NCI-H2107 (cell line): ENCODE measurements at regions not wholly inside any gene's neighbourhood (a gene's known extent, or its start where the extent isn't known, plus 50 kb on each side); places are given as distances from the start of the nearest gene placed in this dataset.
A peak's percentile ranks its signal among the peaks of the same experiment; 100 is the strongest.
"Not testable (repeated sequence)": the region's sequence is repeated elsewhere in the genome, so short reads cannot be mapped to it uniquely, and the experiment has no call there.

Experiments used
- DNase-seq: peaks from one replicate; lab custom pipeline; 2025; lab: John Stamatoyannopoulos, UW

DNA sequence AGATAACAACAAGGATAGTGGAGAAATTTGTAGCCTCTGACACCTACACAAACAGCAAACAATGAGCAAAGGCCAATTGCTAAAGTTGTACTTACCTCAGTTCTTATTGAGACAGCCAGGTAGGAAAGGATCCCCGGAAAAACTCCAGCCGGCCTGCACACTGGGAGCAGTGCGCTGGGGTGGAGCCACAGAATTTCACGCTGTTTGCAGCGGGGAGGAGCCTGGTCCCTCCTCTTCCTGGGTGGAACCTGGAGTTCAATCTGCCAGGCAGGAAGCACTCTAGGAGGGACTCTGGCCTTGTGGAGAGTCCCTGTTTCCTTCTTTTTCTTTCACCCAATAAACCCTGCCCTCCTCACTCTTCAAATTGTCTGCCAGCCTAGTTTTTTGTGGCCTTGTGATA, 382.6 kb upstream of the TGIF2LX start:
- not testable (repeated sequence) for DNase-seq

DNA sequence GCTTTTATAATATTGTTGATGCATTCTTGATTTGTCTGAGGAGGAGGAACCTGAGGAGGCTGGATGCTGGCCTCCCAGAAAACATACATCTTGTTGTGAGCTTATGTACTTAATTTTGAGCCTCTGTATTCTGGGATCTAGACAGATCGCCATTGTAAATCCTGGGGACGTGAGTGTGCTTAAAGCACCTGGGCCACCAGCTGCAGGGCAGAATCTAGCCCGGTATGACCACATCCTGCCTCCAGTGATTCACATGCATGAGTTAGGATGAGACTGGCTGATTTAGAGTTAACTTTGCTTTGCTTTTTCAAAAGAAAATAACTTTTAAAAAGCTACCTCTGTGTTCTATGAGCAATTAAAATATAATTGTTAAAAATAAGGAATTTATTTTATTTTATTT, 364.6 kb upstream of the TGIF2LX start:
- not testable (repeated sequence) for DNase-seq

GRCh38 chrX:89562079-89562478, 359.6 kb upstream of the TGIF2LX start:
- DNase-seq = not testable (repeated sequence)

GRCh38 chrX:89563107-89563506, 358.6 kb upstream of the TGIF2LX start:
- not testable (repeated sequence) for DNase-seq

GRCh38 chrX:89567787-89568186, 353.9 kb upstream of the TGIF2LX start:
- not testable (repeated sequence) for DNase-seq

DNA sequence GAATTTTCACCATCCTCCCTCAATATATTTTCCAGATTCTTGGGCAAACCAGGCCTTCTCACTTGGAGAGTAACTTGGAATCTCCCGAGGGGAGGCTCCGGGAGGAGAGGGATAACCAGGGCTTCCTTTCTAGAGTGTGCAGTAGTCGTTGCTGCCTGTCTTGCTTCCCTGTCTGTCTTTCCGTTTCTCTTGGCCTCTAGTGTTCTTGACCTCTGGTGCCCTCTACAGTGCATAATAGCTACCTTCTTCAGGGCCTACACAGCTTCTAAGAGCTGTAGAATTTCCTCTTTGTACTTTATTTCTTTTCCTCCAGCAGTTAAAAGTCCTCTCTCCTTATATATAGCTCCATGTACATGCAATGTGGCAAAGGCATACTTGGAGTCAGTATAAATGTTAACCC, 339.8 kb upstream of the TGIF2LX start:
- DNase-seq = not testable (repeated sequence)

DNA sequence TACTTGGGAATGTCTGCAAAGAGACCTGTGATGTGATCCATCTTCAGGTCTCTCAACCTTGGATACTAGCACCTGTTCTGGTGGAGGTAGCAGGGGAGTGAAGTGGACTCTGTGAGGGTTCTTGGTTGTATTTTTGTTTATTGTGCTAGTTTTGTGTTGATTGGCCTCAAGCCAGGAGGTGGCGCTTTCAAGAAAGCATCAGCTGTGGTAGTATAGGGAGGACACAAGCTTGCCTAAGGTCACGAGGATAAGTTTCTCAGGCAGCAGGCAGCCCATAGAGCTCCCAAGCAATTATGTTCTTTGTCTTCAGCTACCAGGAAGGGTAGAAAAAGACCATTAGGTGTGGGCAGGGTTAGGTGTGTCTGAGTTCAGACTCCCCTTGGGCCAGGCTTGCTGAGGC, 289.9 kb upstream of the TGIF2LX start:
- not testable (repeated sequence) for DNase-seq

- not testable (repeated sequence) for DNase-seq
Measured at GRCh38 chrX:89635887-89636286, 285.8 kb upstream of the TGIF2LX start.

DNA sequence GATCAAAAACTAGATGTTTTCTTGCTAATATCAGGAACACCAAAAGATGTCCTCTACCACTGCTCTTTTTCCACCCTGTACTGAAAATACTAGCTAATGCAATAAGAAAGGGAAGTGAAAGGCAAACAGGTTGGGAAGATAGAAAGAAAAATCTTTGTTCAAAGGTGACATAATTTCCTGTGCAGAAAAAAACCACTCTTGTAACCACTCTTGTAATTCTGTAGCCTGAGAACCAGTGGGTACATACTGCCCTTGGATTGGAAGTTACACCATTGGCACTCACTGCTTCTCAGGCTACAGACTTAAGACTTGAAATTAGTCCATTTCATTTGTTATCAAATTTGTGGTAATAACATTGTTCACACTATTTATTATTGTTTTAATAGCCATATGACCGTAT, 263.0 kb upstream of the TGIF2LX start:
- not testable (repeated sequence) for DNase-seq

- not testable (repeated sequence) for DNase-seq
Measured at GRCh38 chrX:89706481-89706880, 215.2 kb upstream of the TGIF2LX start.

- DNase-seq = not testable (repeated sequence)
Measured at GRCh38 chrX:89707363-89707927, 214.3 kb upstream of the TGIF2LX start.

DNA sequence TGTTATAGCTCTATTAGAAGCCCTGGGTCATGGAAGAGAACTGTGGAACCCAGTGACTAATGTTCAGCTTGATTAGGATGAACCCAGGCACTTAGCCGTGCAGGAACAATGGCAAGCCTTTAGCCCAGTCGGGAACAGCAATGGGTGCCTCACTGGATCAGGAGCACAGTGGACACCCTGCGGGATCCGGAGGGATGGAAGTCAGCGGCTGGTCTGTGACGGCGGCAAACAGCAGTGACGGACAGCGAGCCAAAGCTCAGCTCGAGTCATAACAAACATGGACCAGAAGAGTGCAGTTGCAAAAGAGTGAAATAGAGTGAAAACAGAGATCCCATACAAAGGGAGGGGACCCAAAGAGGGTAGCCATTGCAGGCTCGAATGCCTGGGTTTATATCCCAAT, 187.3 kb upstream of the TGIF2LX start:
- DNase-seq = not testable (repeated sequence)

- DNase-seq = not testable (repeated sequence)
Measured at GRCh38 chrX:89756466-89756865, 165.2 kb upstream of the TGIF2LX start.

DNA sequence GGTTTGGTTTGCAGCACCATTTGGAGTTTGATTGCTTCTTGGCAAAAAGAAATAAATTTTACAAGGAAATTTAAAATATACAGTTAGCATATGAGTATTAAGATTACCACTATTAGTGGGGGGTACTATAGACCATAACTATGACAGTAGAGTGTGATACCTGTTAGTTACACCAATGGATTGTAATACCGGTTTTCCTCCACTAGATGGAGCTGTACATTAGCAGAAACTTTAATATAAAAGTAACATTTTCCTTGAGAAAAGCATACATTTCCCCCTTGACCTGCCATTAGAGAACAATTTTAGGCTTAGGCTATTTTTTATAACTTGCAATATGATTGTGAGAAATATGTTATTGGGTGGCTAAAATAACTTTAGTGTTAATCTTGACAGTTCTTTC, 163.9 kb upstream of the TGIF2LX start:
- DNase-seq = peak; percentile 0

DNA sequence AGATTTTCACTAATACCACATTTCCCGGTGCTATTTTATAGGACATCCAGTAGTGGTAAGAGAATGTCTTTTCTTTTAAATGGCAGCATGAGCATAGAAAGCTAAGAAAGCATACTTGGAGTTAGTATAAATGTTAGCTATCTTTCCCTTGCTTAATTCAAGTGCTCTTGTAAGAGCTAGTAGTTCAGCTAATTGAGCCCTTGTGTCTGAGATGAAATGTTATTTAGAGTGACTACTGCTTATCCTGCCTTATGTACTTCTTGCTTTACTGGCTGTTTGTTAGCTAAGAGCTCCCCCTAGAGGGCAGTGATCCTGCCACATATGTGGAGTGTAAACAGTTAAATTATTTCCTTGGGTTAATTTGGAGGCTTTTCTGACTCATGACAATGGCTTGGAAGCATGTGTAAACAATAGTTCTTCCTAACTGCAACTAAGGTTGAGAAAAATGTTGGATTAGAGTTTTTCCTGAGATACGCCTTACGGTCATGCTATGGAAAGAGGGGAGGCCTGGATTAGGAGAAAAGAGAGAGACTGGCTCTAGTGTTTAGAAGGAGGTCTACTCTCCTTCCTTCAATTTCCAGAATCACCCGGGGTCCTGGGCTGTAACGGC, 162.5 kb upstream of the TGIF2LX start:
- not testable (repeated sequence) for DNase-seq

DNA sequence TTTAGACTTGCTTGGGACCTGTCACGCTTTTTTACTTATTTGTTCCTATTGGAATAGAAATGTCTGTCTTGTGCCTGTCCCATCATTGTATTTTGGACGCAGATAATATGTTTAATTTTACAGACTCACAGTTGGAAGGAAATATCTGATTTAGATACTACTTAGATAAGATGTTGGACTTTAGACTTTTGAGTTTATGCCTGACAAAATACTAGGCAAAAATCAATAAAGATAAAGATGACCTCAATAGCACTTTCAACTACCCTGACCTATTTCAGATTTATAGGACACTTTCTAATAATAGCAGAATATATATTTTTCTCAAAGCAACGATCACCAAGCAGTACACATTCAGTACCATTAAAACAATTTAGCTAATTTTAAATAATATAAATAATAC, 150.1 kb upstream of the TGIF2LX start:
- not testable (repeated sequence) for DNase-seq

DNA sequence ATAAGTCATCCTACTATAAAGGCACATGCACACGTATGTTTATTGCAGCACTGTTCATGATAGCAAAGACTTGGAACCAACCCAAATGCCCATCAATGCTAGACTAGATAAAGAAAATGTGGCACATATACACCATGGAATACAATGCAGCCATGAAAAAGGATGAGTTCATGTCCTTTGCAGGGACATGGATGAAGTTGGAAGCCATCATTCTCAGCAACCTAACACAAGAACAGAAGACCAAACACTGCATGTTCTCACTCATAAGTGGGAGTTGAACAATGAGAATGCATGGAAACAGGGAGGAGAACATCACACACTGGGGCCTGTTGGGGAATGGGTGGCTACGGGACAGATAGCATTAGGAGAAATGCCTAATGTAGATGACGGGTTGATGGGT, 110.3 kb upstream of the TGIF2LX start:
- not testable (repeated sequence) for DNase-seq

DNA sequence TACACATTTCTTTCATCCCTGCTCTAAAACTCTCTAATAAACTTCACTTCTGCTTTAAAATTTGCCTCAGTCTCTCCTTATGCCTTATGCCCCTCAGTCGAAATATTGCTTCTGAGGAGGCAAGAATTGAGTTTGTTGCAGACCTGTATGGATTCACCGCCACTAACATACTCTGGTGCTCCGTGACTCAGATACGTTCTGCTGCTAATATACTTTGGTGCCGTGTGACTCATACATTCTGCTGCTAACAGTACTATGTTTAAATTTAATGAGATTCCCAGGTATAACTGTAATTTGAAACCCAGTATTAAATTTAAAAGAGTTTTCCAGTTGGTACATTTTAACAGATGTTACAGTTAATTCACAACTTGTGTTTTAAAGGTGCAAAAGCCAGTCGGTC, 82.0 kb upstream of the TGIF2LX start:
- not testable (repeated sequence) for DNase-seq

DNA sequence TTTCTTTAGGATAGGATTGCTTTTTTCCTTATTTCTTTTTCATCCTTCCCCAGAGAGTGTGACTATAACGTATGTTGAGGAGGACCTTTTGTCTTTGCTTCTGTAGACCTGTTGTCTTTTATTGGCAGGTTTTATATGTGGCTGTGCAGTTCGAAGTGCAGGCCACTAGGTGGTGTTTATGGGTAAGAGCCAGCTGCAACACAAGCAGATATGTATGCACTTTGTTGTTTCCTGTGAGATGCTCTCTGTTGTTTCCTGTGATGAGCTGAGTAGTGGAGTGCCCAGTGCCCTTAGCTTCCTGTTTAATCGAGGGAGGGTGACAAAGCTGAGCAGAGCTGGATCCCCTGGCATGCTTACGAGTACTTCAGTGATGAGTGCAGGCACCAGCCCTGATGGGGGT, 50.0 kb upstream of the TGIF2LX start:
- DNase-seq = not testable (repeated sequence)
